ENCODE measurements at regions not wholly inside any gene's neighbourhood (a gene's known extent, or its start where the extent isn't known, plus 50 kb on each side); places are given as distances from the start of the nearest gene placed in this dataset.

DNA sequence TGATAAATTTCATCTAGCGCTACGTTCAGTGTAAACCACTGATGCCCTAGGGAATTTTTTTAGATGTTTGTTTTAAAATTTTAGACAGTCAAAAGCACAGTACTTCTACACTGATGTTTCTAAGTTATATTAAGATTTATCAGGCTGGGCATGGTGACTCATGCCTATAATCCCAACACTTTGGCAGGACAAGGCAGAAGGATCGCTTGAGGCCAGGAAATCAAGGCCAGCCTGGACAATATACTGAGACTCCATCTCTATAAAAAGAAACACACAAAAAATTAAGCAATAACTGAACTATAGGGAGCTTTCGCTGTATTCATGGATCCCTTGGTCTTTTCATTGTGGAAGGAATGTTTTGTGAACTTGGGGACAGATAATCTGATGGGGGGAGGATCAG is 50.6 kb upstream of the MAPRE2 start:
- no peak overlapping the region for H3K4me3 ChIP-seq (ENCODE audit: low read depth, low read length)
- TF ChIP-seq, protein P1, sequence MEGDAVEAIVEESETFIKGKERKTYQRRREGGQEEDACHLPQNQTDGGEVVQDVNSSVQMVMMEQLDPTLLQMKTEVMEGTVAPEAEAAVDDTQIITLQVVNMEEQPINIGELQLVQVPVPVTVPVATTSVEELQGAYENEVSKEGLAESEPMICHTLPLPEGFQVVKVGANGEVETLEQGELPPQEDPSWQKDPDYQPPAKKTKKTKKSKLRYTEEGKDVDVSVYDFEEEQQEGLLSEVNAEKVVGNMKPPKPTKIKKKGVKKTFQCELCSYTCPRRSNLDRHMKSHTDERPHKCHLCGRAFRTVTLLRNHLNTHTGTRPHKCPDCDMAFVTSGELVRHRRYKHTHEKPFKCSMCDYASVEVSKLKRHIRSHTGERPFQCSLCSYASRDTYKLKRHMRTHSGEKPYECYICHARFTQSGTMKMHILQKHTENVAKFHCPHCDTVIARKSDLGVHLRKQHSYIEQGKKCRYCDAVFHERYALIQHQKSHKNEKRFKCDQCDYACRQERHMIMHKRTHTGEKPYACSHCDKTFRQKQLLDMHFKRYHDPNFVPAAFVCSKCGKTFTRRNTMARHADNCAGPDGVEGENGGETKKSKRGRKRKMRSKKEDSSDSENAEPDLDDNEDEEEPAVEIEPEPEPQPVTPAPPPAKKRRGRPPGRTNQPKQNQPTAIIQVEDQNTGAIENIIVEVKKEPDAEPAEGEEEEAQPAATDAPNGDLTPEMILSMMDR (IDR thresholded peaks at IDR 0.05; ENCODE audit: insufficient read depth, low read depth, low read length, missing control alignments), result no peak
- no peak for DNase-seq (ENCODE audit: low read depth)

DNA sequence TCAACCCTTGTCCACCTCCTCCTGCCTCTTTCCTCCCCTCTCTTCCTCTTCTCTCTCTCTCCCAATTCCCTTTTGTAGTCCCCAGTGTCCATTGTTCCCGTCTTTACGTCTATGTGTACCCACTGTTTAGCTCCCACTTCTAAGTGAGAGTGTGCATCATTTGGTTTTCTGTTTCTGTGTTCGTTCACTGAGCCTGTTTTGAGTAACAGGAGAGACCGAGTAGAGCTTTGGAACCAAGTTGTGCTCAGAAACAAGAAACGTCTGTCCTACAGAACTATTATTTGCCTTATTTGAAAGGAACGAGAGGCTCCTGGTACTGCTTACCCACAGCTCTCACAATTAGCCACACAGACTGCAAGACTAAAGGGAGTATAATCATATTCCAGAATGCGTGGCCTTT is 50.1 kb upstream of the MAPRE2 start:
- TF ChIP-seq, protein P1 (IDR thresholded peaks at IDR 0.05; ENCODE audit: insufficient read depth, low read depth, low read length, missing control alignments), result no peak
- no peak overlapping the region for H3K4me3 ChIP-seq (ENCODE audit: low read depth, low read length)
- DNase-seq (ENCODE audit: low read depth), result no peak
